Memory B cell (primary cell): ENCODE measurements at regions not wholly inside any gene's neighbourhood (a gene's known extent, or its start where the extent isn't known, plus 50 kb on each side); places are given as distances from the start of the nearest gene placed in this dataset.

Source experiments
- ATAC-seq: fragments of 150-1000 bp; cut with Tn5 transposase; 2 replicates; pipeline ENCODE4 v1.10.0; 2021; ENCODE audit warnings: low read depth, mild to moderate bottlenecking, moderate library complexity
- DNase-seq, 2 donors: peaks; one replicate each; pipeline ENCODE4 v3.0.0; 2022; ENCODE audit warnings: low spot score in 2 of 2
- H3K27ac Mint-ChIP-seq: one replicate; pipeline ENCODE4 v1.8.0; 2022; ENCODE audit warnings: mild to moderate bottlenecking, moderate library complexity, mixed read lengths
- H3K27me3 Mint-ChIP-seq: one replicate; pipeline ENCODE4 v1.8.0; 2022; ENCODE audit warnings: mixed read lengths
- H3K36me3 Mint-ChIP-seq: one replicate; pipeline ENCODE4 v1.8.0; 2022; ENCODE audit warnings: mild to moderate bottlenecking, mixed read lengths
- H3K4me1 Mint-ChIP-seq: one replicate; pipeline ENCODE4 v1.8.0; 2022; ENCODE audit warnings: mixed read lengths
- H3K4me3 Mint-ChIP-seq: one replicate; pipeline ENCODE4 v1.8.0; 2022; ENCODE audit warnings: mild to moderate bottlenecking, moderate library complexity, mixed read lengths
- H3K9me3 Mint-ChIP-seq: one replicate; pipeline ENCODE4 v1.8.0; 2022; ENCODE audit warnings: mixed read lengths

DNA sequence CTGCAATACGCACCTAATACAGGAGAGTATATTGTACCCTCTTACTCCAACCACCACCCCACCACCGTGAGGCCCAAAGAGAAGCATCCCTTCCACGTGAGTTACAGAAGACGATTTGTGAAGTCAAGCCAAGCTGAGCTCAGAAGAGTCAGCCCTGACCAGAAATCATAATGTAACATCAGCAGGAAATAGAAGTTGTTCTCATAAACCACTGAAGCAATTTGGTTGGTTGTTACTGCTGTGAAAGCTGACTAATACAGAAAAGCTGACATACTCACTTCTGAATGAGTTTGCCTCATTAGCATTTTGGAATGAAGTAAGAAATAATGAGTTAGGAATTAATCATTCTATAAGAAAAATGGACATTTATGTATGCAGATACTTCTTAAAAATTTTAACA, 749.4 kb upstream of the SLC10A2 start:
- no peak for ATAC-seq
- no peak for DNase-seq
- peaks cover 2% of the 10 kb centered on the region for H3K9me3 Mint-ChIP-seq
- H3K27me3 Mint-ChIP-seq = no peaks in the 10 kb centered on the region
- H3K27ac Mint-ChIP-seq = no peak overlapping the region
- no peak overlapping the region for H3K4me3 Mint-ChIP-seq
- no peaks in the 10 kb centered on the region for H3K36me3 Mint-ChIP-seq
- H3K4me1 Mint-ChIP-seq = no peaks in the 10 kb centered on the region

- H3K9me3 Mint-ChIP-seq = peaks cover 1% of the 10 kb centered on the region
- no peak for ATAC-seq
- H3K36me3 Mint-ChIP-seq = no peaks in the 10 kb centered on the region
- no peak for DNase-seq
- H3K27ac Mint-ChIP-seq = no peak overlapping the region
- no peak overlapping the region for H3K4me3 Mint-ChIP-seq
- H3K4me1 Mint-ChIP-seq = no peaks in the 10 kb centered on the region
- H3K27me3 Mint-ChIP-seq = no peaks in the 10 kb centered on the region
Measured at GRCh38 chr13:103812971-103813370, 746.8 kb upstream of the SLC10A2 start.

- Mint-ChIP-seq H3K36me3 (no peaks in the 10 kb centered on the region), H3K27ac (no peak overlapping the region), H3K4me3 (no peak overlapping the region), H3K27me3 (no peaks in the 10 kb centered on the region), H3K4me1 (no peaks in the 10 kb centered on the region), H3K9me3 (peaks cover 4% of the 10 kb centered on the region)
- no peak for ATAC-seq
- no peak for DNase-seq
Measured at GRCh38 chr13:103812558-103812957, 746.3 kb upstream of the SLC10A2 start.

GRCh38 chr13:103810026-103810425, 743.8 kb upstream of the SLC10A2 start:
- ATAC-seq = no peak
- Mint-ChIP-seq H3K27me3 (no peaks in the 10 kb centered on the region), H3K36me3 (no peaks in the 10 kb centered on the region), H3K27ac (no peak overlapping the region), H3K4me3 (no peak overlapping the region), H3K9me3 (peaks cover 5% of the 10 kb centered on the region), H3K4me1 (no peaks in the 10 kb centered on the region)
- DNase-seq = no peak

DNA sequence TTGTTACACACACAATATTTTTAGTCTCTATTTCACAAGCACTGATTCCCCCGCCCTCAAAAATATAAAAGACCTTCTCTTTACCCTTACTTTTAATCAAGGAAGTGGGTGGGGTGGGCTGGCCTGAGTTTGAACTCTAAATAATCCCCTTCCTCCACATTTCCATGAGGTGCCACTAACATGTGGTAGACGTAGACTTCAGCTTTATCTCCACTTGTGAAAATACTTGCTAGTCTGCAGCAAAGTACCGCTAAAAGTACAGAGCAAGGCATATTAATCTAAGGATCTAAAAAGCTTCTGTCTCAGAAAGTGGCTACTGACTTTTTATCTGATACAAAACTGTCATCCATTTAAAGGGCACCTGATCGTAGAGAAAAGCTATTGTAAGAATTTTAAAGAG, 739.6 kb upstream of the SLC10A2 start:
- H3K27me3 Mint-ChIP-seq = no peaks in the 10 kb centered on the region
- H3K36me3 Mint-ChIP-seq = no peaks in the 10 kb centered on the region
- ATAC-seq (no peak), DNase-seq (no peak)
- H3K4me3 Mint-ChIP-seq = no peak overlapping the region
- H3K9me3 Mint-ChIP-seq = peaks cover 5% of the 10 kb centered on the region
- no peaks in the 10 kb centered on the region for H3K4me1 Mint-ChIP-seq
- no peak overlapping the region for H3K27ac Mint-ChIP-seq

DNA sequence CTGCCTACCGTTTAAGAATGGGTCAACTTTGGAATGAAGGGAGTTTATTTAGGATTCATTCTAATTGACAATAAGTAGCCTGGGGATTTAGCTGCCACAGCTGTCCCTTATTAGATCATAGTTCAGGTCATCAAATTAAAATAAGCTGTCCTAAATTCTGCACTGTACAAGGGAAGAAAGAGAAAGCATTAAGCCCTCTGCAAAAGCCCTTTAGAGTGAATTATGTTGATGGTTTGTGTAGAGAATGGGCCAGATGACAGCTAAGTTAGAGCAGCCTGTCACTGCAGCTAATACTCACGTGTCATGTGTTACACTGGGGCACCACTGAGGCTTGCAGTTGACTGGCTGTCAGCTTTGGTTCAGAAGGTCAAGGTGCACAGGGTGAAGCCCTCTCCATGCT, 737.1 kb upstream of the SLC10A2 start:
- DNase-seq (no peak), ATAC-seq (no peak)
- H3K9me3 Mint-ChIP-seq = peaks cover 5% of the 10 kb centered on the region
- no peak overlapping the region for H3K27ac Mint-ChIP-seq
- H3K36me3 Mint-ChIP-seq = no peaks in the 10 kb centered on the region
- no peak overlapping the region for H3K4me3 Mint-ChIP-seq
- no peaks in the 10 kb centered on the region for H3K4me1 Mint-ChIP-seq
- H3K27me3 Mint-ChIP-seq = no peaks in the 10 kb centered on the region

GRCh38 chr13:103799028-103799427, 732.8 kb upstream of the SLC10A2 start:
- no peaks in the 10 kb centered on the region for H3K27me3 Mint-ChIP-seq
- no peak overlapping the region for H3K4me3 Mint-ChIP-seq
- ATAC-seq (no peak), DNase-seq (no peak)
- H3K4me1 Mint-ChIP-seq = no peaks in the 10 kb centered on the region
- no peaks in the 10 kb centered on the region for H3K36me3 Mint-ChIP-seq
- no peak overlapping the region for H3K27ac Mint-ChIP-seq
- peaks cover 3% of the 10 kb centered on the region for H3K9me3 Mint-ChIP-seq

DNA sequence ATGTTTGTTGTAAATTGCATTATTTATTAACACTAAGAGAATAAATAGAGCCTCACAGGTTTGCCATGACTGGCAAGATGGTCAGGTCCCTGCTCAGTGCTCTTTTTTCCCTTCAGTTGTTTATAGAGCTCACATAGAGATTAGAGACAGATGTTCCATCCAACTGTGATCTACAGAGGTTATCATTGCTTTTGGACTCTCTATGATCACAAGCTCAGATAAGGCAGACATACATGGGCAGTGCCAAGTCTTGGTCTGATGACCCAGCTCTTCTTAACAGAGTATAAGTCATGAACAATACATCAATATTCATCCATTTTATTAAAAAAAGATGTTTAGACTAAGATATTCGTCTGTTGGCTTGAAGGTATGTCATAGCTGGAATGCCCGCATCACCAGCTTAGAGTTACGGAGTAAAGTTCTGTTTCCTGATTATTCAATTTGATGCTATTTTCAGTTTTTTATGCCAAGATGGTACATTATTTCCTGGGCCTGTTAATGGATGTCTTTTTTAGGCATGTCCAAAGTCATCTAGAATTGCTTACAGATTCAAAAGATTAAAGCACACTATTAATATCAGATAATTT, 729.8 kb upstream of the SLC10A2 start:
- DNase-seq = no peak
- Mint-ChIP-seq H3K4me1 (no peaks in the 10 kb centered on the region), H3K27me3 (peaks cover 4% of the 10 kb centered on the region), H3K9me3 (peaks cover 6% of the 10 kb centered on the region), H3K27ac (no peak overlapping the region), H3K36me3 (no peaks in the 10 kb centered on the region), H3K4me3 (no peak overlapping the region)
- ATAC-seq = no peak

GRCh38 chr13:103794526-103794925, 728.3 kb upstream of the SLC10A2 start:
- Mint-ChIP-seq H3K27me3 (peaks cover 4% of the 10 kb centered on the region), H3K27ac (no peak overlapping the region), H3K4me3 (no peak overlapping the region), H3K4me1 (no peaks in the 10 kb centered on the region), H3K9me3 (peaks cover 6% of the 10 kb centered on the region), H3K36me3 (no peaks in the 10 kb centered on the region)
- DNase-seq = no peak
- ATAC-seq = no peak

- Mint-ChIP-seq H3K27me3 (peaks cover 4% of the 10 kb centered on the region), H3K36me3 (no peaks in the 10 kb centered on the region), H3K27ac (no peak overlapping the region), H3K4me1 (no peaks in the 10 kb centered on the region), H3K4me3 (no peak overlapping the region), H3K9me3 (peaks cover 8% of the 10 kb centered on the region)
- no peak for ATAC-seq
- no peak for DNase-seq
Measured at GRCh38 chr13:103788061-103788652, 721.9 kb upstream of the SLC10A2 start.

DNA sequence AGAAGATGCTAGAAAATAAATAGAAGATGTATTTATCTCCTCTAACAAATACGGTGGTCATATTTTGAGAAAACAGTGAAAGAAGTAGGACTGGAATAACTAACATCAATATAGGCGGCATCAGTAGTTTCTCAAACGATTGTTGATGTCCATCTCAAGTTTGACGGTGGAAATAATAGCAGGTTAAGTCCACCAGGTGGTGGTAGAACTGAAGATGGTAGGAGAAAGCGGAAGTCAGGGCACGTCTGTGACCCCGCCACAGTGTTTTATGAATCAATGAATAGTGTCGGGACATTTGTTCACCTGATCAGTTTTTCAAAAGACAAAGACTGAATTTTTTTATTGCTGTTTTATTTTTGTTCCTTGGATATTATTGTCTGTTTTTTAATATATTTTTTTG, 706.4 kb upstream of the SLC10A2 start:
- no peak for DNase-seq
- Mint-ChIP-seq H3K9me3 (peaks cover 3% of the 10 kb centered on the region), H3K27ac (no peak overlapping the region), H3K4me1 (no peaks in the 10 kb centered on the region), H3K4me3 (no peak overlapping the region), H3K36me3 (no peaks in the 10 kb centered on the region), H3K27me3 (no peaks in the 10 kb centered on the region)
- no peak for ATAC-seq

GRCh38 chr13:103762523-103762922, 696.3 kb upstream of the SLC10A2 start:
- ATAC-seq = no peak
- Mint-ChIP-seq H3K9me3 (peaks cover 4% of the 10 kb centered on the region), H3K4me3 (no peak overlapping the region)

GRCh38 chr13:103759361-103759760, 693.1 kb upstream of the SLC10A2 start:
- H3K4me3 Mint-ChIP-seq = no peak overlapping the region
- H3K27ac Mint-ChIP-seq = no peak overlapping the region
- ATAC-seq (no peak), DNase-seq (no peak)
- no peaks in the 10 kb centered on the region for H3K27me3 Mint-ChIP-seq
- H3K4me1 Mint-ChIP-seq = no peaks in the 10 kb centered on the region
- H3K9me3 Mint-ChIP-seq = peaks cover 1% of the 10 kb centered on the region
- no peaks in the 10 kb centered on the region for H3K36me3 Mint-ChIP-seq

More at GRCh38 chr13:103762523-103762922, 696.3 kb upstream of the SLC10A2 start:
- no peak for DNase-seq
- Mint-ChIP-seq H3K36me3 (no peaks in the 10 kb centered on the region), H3K27ac (no peak overlapping the region), H3K4me1 (no peaks in the 10 kb centered on the region), H3K27me3 (no peaks in the 10 kb centered on the region)

DNA sequence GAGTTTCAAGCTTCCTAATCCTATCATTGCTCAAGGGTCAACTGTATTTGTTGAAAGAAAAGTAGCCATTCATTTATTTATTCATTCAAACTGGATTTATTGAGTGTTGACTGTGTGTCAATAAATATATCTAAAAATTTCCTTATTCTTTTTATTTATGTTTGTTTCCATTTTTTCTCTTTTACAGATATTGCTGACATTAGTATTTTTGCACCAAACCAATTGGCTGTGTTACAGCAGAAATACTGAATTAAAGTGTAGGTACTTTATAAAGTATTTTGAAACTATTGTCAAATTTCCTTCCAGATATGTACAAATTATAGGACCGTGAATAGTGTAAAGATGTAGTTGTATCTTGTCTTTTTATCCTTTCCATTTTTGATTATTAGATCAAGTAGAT, 692.0 kb upstream of the SLC10A2 start:
- no peak for ATAC-seq
- DNase-seq = no peak
- Mint-ChIP-seq H3K9me3 (peaks cover 1% of the 10 kb centered on the region), H3K36me3 (no peaks in the 10 kb centered on the region), H3K4me1 (no peaks in the 10 kb centered on the region), H3K4me3 (no peak overlapping the region), H3K27me3 (no peaks in the 10 kb centered on the region), H3K27ac (no peak overlapping the region)

GRCh38 chr13:103757361-103757760, 691.1 kb upstream of the SLC10A2 start:
- DNase-seq (no peak), ATAC-seq (no peak)
- H3K9me3 Mint-ChIP-seq = peaks cover 1% of the 10 kb centered on the region
- H3K27ac Mint-ChIP-seq = no peak overlapping the region
- H3K4me1 Mint-ChIP-seq = no peaks in the 10 kb centered on the region
- H3K36me3 Mint-ChIP-seq = no peaks in the 10 kb centered on the region
- no peak overlapping the region for H3K4me3 Mint-ChIP-seq
- no peaks in the 10 kb centered on the region for H3K27me3 Mint-ChIP-seq
